Spinal cord (tissue), 9 donors: ENCODE measurements at regions not wholly inside any gene's neighbourhood (a gene's known extent, or its start where the extent isn't known, plus 50 kb on each side); places are given as distances from the start of the nearest gene placed in this dataset.
"Not testable (repeated sequence)": the region's sequence is repeated elsewhere in the genome, so short reads cannot be mapped to it uniquely, and the experiment has no call there.

Experiments
- DNase-seq, 6 donors: peaks; one replicate each; pipeline versions ENCODE4 v3.0.0 to v3.0.0-alpha.2; 2013 to 2015; ENCODE audit warnings: low spot score in 6 of 6, low read depth in 4 of 6
- H3K27ac ChIP-seq: one replicate; pipeline ENCODE4 v1.5.1; 2013; ENCODE audit warnings: low read depth, low read length, control low read depth
- H3K27me3 ChIP-seq: one replicate; pipeline ENCODE4 v1.6.1; 2013; ENCODE audit warnings: low read length; ENCODE audit not compliant: control insufficient read depth, insufficient read depth
- H3K36me3 ChIP-seq: one replicate; pipeline ENCODE4 v1.6.1; 2013; ENCODE audit warnings: low read length; ENCODE audit not compliant: control insufficient read depth, insufficient read depth
- H3K4me1 ChIP-seq: one replicate; pipeline ENCODE4 v1.6.1; 2013; ENCODE audit warnings: low read length; ENCODE audit not compliant: control insufficient read depth, insufficient read depth
- H3K4me3 ChIP-seq: one replicate; pipeline ENCODE4 v1.5.1; 2013; ENCODE audit warnings: low read depth, low read length, control low read depth
- H3K9me3 ChIP-seq: one replicate; pipeline ENCODE4 v1.6.1; 2013; ENCODE audit warnings: low read length; ENCODE audit not compliant: control insufficient read depth, insufficient read depth
- WGBS: methylation state at CpG from one replicate; pipeline ENCODE4 v1.1.5; 2013; ENCODE audit warnings: missing lambda C conversion rate; ENCODE audit not compliant: insufficient coverage; 5-methylcytosine and 5-hydroxymethylcytosine counted together
- donor health status: healthy.

DNA sequence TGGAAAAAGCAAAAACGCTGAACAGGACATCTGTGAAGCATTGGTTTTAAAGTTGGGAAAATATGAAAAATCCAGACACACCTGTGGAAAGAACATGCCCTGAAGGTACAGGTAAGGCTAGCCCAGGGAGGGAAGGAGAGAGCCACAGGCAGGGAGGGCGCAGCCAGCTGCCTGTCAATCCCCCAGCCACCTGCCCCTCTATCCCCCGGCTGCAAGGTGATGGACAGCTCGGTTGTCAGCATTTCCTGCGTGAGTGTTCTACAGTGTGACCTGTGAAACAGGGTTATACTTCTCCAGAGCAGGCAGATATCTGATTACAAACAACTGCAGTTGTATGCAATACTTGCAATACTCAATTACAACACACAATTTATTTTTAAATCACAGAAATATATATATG is 358.1 kb downstream of the SMOC2 start:
- WGBS: 63% methylated on average over 4 of the region's 5 CpGs
- H3K27ac ChIP-seq: no peak overlapping the region
- H3K4me1 ChIP-seq: no peaks in the 10 kb centered on the region
- no peaks in the 10 kb centered on the region for H3K9me3 ChIP-seq
- no peaks in the 10 kb centered on the region for H3K36me3 ChIP-seq
- no peak overlapping the region for H3K4me3 ChIP-seq
- DNase-seq: no peak
- H3K27me3 ChIP-seq: no peaks in the 10 kb centered on the region

DNA sequence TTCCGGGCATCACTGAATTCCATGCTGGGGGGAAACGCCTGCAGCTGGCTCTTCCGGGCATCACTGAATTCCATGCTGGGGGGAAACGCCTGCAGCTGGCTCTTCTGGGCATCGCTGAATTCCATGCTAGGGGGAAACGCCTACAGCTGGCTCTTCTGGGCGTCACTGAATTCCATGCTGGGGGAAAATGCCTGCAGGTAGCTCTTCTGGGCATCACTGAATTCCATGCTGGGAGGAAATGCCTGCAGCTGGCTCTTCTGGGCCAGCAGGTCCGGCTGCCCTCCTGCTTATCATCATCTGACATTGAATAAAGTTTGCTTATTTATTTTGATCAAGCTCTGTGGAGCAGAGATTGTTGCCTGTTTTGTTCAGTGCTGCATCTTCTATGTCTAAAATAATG is 355.1 kb downstream of the SMOC2 start:
- Histone ChIP-seq H3K27ac (no peak overlapping the region), H3K4me3 (no peak overlapping the region), H3K4me1 (peaks cover 7% of the 10 kb centered on the region), H3K36me3 (no peaks in the 10 kb centered on the region), H3K9me3 (no peaks in the 10 kb centered on the region), H3K27me3 (no peaks in the 10 kb centered on the region)
- 96% methylated on average over 4 of the region's 8 CpGs for WGBS
- DNase-seq: no peak

DNA sequence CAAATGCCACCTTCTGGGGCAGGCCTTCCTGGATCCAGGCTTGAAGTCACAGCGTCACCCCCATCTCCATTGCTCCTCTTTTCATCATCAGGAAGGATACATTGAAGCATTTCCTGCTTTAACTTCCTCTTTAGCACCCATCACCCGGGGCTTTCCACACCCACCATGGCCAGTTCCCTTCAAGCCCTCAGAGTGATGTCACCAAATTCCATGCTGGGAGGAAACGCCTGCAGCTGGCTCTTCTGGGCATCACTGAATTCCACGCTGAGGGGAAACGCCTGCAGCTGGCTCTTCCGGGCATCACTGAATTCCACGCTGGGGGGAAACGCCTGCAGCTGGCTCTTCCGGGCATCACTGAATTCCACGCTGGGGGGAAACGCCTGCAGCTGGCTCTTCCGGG is 354.6 kb downstream of the SMOC2 start:
- not testable (repeated sequence) for H3K9me3 ChIP-seq, H3K27me3 ChIP-seq, H3K4me1 ChIP-seq, H3K4me3 ChIP-seq, H3K36me3 ChIP-seq, DNase-seq, H3K27ac ChIP-seq
- WGBS: 95% methylated on average over 3 of the region's 12 CpGs

DNA sequence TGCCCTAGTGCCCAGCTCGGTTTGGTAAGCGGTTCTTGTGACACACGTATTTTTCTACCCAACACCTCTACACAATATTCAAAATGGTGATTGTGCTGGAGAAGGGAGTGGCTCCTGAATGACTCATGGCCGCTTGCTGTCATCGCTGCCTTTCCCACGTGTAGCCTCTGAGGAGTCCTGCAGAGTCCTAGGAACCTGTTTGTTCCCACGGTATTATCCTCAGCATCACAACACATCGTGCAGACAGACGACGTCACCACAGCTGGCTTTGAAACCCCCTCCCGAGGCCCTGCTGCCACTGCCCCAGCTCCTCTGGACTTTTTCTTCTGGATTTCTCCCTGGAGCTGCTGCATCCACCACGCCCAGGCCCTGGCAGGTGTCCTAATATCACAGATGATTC is 353.5 kb downstream of the SMOC2 start:
- DNase-seq: no peak
- Histone ChIP-seq H3K27ac (no peak overlapping the region), H3K36me3 (no peaks in the 10 kb centered on the region), H3K4me3 (no peak overlapping the region), H3K27me3 (no peaks in the 10 kb centered on the region), H3K9me3 (no peaks in the 10 kb centered on the region), H3K4me1 (peaks cover 7% of the 10 kb centered on the region)
- WGBS: 85% methylated on average over 9 of the region's 12 CpGs

DNA sequence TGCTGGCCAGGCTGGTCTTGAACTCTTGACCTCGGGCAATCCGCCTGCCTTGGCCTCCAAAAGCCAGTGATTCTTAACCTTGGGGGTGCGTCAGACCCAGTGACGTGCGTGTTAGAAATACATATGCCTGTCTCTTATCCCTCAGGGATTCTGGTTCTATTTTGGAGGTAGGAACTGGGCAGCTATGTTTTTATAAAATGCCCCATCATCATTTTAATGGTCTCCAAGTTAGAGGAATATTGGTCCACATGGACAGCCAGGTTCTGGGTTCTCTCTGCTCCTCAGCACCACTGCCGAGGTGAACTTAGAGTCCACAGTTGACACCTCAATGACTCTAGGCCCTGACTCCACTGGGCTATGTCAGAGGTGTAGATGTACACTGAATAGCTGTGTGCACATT is 352.7 kb downstream of the SMOC2 start:
- no peak overlapping the region for H3K4me3 ChIP-seq
- no peak overlapping the region for H3K27ac ChIP-seq
- H3K27me3 ChIP-seq: no peaks in the 10 kb centered on the region
- WGBS: 100% methylated on average over 4 of the region's 6 CpGs
- DNase-seq: no peak
- H3K9me3 ChIP-seq: no peaks in the 10 kb centered on the region
- no peaks in the 10 kb centered on the region for H3K36me3 ChIP-seq
- H3K4me1 ChIP-seq: peaks cover 7% of the 10 kb centered on the region

DNA sequence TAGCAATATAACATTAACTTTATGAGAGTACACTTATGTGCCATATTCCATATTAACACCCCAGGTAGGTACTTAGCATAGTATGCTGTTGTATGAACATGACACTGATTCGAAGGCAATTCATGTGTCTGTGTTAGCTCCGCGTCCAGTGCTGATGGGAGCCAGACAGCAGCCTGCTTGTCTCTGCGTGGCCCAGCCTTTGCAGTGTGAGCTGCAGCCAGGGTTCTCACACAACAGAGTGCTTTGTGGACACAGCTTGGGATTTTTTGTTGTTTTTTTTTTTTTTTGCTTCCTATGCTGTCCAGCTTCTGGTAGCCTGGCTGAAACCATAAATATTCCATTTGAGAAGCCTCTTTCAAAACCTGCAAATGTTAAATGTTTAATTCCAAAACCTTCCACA is 350.9 kb downstream of the SMOC2 start:
- peak in 3 of 6 donors; percentile 7 to 49 (median 13) for DNase-seq
- Histone ChIP-seq H3K9me3 (no peaks in the 10 kb centered on the region), H3K27me3 (no peaks in the 10 kb centered on the region), H3K4me3 (no peak overlapping the region), H3K27ac (no peak overlapping the region), H3K4me1 (peaks cover 7% of the 10 kb centered on the region), H3K36me3 (no peaks in the 10 kb centered on the region)
- WGBS: 44% methylated on average over 4 of the region's 4 CpGs

DNA sequence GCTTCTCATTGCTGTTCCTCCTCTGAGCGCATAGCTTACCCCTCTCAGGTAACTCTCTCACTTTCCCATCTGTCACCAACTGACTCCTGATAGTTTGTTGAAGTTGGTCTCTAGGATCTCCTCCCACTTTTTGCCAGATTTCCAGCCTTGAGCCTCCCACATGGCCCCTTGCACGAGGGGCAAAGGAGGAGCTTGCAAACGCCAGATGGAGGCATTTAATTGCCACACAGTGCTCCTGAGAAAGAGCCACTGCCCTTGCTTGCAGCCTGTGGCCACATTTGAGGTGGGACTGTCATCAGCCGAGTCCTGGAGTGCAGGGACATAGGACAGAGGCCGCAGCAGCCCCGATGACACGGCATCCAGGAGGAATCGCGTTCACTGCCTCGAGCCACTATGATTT is 348.7 kb downstream of the SMOC2 start:
- Histone ChIP-seq H3K27me3 (no peaks in the 10 kb centered on the region), H3K9me3 (no peaks in the 10 kb centered on the region), H3K4me1 (peaks cover 7% of the 10 kb centered on the region), H3K27ac (no peak overlapping the region), H3K36me3 (no peaks in the 10 kb centered on the region), H3K4me3 (no peak overlapping the region)
- WGBS: 89% methylated on average over 9 of the region's 10 CpGs
- DNase-seq: no peak

DNA sequence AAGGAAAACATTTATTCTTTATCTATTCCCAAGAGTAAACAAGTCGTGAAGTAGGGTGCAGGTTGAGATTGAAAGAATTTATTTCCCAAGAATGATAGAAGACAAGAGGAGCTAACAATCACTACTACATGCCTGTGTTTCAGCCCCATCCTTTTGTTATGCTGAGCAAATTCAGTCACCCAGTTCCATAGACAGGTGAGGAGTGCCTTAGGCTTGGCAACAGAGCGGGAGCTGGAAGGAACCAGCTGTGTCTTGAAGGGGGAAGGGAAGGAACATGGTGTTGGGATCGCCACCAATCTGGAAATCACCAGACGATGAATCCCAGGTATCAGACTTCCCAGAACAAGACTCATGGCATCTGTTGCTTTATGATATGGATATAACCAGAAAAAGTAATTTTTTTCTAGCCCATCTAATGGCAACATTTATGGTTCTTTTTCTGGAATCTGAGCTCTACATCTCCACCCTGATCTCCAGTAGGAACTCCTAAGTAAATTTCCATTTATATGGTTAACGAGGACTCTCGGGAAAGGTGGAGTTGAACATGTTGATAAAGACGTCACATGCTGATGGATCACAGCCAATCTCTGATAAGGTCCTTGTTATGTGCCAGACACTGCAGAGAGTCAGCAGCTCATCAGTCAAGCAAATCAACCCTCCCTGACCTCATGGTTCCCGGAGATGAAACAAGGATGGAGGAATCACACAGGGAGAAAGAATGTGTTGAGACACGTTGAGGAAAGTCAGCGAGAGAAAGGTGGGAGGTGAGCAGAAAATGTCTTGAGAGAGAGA is 344.9 kb downstream of the SMOC2 start:
- no peak overlapping the region for H3K4me3 ChIP-seq
- H3K9me3 ChIP-seq: no peaks in the 10 kb centered on the region
- 83% methylated on average over 1 of the region's 10 CpGs for WGBS
- DNase-seq: no peak
- no peaks in the 10 kb centered on the region for H3K27me3 ChIP-seq
- peaks cover 8% of the 10 kb centered on the region for H3K4me1 ChIP-seq
- H3K27ac ChIP-seq: no peak overlapping the region
- no peaks in the 10 kb centered on the region for H3K36me3 ChIP-seq

DNA sequence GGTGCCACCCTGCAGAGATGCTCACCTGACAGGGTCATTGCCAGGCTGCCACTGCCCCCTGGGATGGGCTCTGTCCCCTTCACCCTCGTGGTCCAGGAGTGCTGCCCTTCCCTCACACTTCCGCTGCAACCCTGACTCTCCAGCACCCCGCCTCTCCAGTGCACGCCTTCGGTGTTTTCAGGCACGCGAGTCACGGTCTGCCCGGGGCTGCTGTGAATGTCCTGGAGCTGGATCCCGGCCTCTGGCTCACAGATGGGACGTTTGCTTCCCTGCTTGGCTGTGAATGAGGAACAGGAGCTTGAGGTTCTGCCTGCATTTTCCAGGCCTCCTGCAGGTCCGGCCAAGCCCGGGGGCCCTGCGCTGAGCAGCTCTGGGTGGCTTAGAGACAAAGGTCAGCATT is 343.4 kb downstream of the SMOC2 start:
- H3K36me3 ChIP-seq: no peaks in the 10 kb centered on the region
- no peaks in the 10 kb centered on the region for H3K27me3 ChIP-seq
- H3K4me1 ChIP-seq: peaks cover 8% of the 10 kb centered on the region
- peaks cover 2% of the 10 kb centered on the region for H3K9me3 ChIP-seq
- DNase-seq: no peak
- H3K4me3 ChIP-seq: no peak overlapping the region
- H3K27ac ChIP-seq: no peak overlapping the region
- 64% methylated on average over 11 of the region's 14 CpGs for WGBS

DNA sequence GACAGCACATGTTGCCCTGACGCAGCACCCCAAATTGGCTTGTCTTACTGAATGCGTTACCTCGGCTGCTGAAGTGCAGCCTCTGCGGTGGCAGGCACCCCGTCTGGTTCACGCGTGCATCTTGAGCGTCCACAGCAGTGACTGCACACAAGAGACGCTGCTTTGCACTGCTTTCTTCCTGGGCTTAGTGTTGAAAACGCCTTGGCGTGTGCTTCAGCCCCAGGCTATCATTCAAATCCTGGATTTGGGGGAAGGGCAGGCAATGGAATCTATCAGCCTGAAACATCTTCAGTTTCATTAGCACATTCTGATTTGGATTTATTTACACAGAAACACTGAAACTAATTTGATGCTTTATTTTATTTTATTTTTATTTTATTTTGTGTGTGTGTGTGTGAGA is 342.7 kb downstream of the SMOC2 start:
- 79% methylated on average over 6 of the region's 11 CpGs for WGBS
- peak in 1 of 6 donors; percentile 13 for DNase-seq
- Histone ChIP-seq H3K36me3 (no peaks in the 10 kb centered on the region), H3K4me3 (no peak overlapping the region), H3K27ac (no peak overlapping the region), H3K27me3 (no peaks in the 10 kb centered on the region), H3K9me3 (peaks cover 2% of the 10 kb centered on the region), H3K4me1 (peaks cover 8% of the 10 kb centered on the region)
